HK-2 (cell line): ENCODE measurements at regions not wholly inside any gene's neighbourhood (a gene's known extent, or its start where the extent isn't known, plus 50 kb on each side); places are given as distances from the start of the nearest gene placed in this dataset.

Experiments used
- DNase-seq: peaks from one replicate; pipeline ENCODE4 v3.0.0-alpha.2; 2018; ENCODE audit not compliant: unreplicated experiment

GRCh38 chr14:86723254-86723624, 1193.3 kb downstream of the FLRT2 start:
- no peak for DNase-seq

GRCh38 chr14:86722612-86723253, 1192.8 kb downstream of the FLRT2 start:
- DNase-seq = no peak

GRCh38 chr14:86714575-86714974, 1184.6 kb downstream of the FLRT2 start:
- no peak for DNase-seq

GRCh38 chr14:86714153-86714552, 1184.2 kb downstream of the FLRT2 start:
- DNase-seq = no peak

- no peak for DNase-seq
These were observed 1182.8 kb downstream of the FLRT2 start for GRCh38 chr14:86712727-86713126.

GRCh38 chr14:86712176-86712575, 1182.2 kb downstream of the FLRT2 start:
- no peak for DNase-seq

GRCh38 chr14:86708846-86709339, 1178.9 kb downstream of the FLRT2 start:
- DNase-seq = no peak

- no peak for DNase-seq
These were observed 1177.1 kb downstream of the FLRT2 start for GRCh38 chr14:86707071-86707470.

- DNase-seq = no peak
These were observed 1153.6 kb downstream of the FLRT2 start for GRCh38 chr14:86683561-86683960.

GRCh38 chr14:86675059-86675458, 1145.1 kb downstream of the FLRT2 start:
- no peak for DNase-seq

- no peak for DNase-seq
These were observed 1143.6 kb downstream of the FLRT2 start for GRCh38 chr14:86673523-86673969.

GRCh38 chr14:86672080-86672479, 1142.1 kb downstream of the FLRT2 start:
- no peak for DNase-seq

GRCh38 chr14:86665975-86666374, 1136.0 kb downstream of the FLRT2 start:
- no peak for DNase-seq

GRCh38 chr14:86662334-86662733, 1132.4 kb downstream of the FLRT2 start:
- no peak for DNase-seq

GRCh38 chr14:86654558-86655184, 1124.7 kb downstream of the FLRT2 start:
- DNase-seq = peak; percentile 58

- DNase-seq = no peak
These were observed 1122.6 kb downstream of the FLRT2 start for GRCh38 chr14:86652526-86652925.

GRCh38 chr14:86646696-86647690, 1117.0 kb downstream of the FLRT2 start:
- no peak for DNase-seq

GRCh38 chr14:86646125-86646524, 1116.2 kb downstream of the FLRT2 start:
- DNase-seq = no peak

- no peak for DNase-seq
These were observed 1111.4 kb downstream of the FLRT2 start for GRCh38 chr14:86641310-86641709.

- DNase-seq = no peak
These were observed 1110.3 kb downstream of the FLRT2 start for GRCh38 chr14:86640288-86640687.

- no peak for DNase-seq
These were observed 1109.7 kb downstream of the FLRT2 start for GRCh38 chr14:86639666-86640065.

- no peak for DNase-seq
These were observed 1109.2 kb downstream of the FLRT2 start for GRCh38 chr14:86639146-86639545.
